ENCODE measurements at regions not wholly inside any gene's neighbourhood (a gene's known extent, or its start where the extent isn't known, plus 50 kb on each side); places are given as distances from the start of the nearest gene placed in this dataset.

DNA sequence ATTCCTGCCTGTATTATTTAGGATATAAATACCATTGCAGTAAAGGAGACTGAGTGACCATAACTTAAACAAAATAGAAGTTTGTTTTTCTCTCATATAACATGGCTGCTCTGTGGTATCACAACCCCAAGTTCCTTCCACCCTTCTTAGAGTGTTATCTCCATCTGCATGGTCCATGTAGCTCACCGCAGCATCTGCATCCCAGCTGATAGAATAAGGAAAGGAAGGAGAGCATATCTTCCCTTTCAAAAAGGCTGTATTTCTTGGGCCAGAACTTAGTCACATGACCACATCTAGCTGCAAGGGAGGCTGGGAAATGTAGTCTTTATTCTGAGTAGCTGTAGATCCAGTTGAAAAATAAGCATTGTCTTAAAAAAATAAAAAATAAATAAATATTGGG, 184.8 kb upstream of the NUDT4 start:
- H3K4me3 Mint-ChIP-seq (ENCODE audit: low read depth) = no peak overlapping the region
- H3K9me3 Mint-ChIP-seq (ENCODE audit: low read depth) = peaks cover 6% of the 10 kb centered on the region
- no peak for DNase-seq (ENCODE audit: low spot score, unreplicated experiment)
- TF ChIP-seq, protein P1, sequence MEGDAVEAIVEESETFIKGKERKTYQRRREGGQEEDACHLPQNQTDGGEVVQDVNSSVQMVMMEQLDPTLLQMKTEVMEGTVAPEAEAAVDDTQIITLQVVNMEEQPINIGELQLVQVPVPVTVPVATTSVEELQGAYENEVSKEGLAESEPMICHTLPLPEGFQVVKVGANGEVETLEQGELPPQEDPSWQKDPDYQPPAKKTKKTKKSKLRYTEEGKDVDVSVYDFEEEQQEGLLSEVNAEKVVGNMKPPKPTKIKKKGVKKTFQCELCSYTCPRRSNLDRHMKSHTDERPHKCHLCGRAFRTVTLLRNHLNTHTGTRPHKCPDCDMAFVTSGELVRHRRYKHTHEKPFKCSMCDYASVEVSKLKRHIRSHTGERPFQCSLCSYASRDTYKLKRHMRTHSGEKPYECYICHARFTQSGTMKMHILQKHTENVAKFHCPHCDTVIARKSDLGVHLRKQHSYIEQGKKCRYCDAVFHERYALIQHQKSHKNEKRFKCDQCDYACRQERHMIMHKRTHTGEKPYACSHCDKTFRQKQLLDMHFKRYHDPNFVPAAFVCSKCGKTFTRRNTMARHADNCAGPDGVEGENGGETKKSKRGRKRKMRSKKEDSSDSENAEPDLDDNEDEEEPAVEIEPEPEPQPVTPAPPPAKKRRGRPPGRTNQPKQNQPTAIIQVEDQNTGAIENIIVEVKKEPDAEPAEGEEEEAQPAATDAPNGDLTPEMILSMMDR (IDR thresholded peaks at IDR 0.05; ENCODE audit: unreplicated experiment) = no peak
- peaks cover 9% of the 10 kb centered on the region for H3K4me1 Mint-ChIP-seq (ENCODE audit: low read depth)
- no peak overlapping the region for H3K27ac Mint-ChIP-seq
- no peaks in the 10 kb centered on the region for H3K27me3 Mint-ChIP-seq
- H3K36me3 Mint-ChIP-seq (ENCODE audit: insufficient read depth) = no peaks in the 10 kb centered on the region

DNA sequence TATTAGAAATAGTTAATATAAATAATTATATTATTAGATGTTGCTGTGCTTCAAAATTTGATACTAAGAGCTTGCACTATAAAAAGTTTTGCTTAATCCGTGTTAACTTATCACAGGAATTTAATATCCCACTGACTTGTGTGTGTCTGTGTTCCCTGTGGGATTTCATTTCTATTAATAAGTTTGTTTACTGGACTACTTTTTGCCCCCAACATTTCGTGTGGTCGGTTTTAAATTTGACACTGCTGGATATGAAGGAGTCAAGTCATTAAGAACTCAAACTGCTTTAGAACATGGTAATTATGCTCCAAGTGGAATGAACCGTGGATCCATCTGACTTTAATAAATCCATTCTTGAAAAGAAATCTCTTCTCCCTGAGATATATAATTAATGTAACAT, 182.2 kb upstream of the NUDT4 start:
- DNase-seq (ENCODE audit: low spot score, unreplicated experiment) = no peak
- TF ChIP-seq, protein P1 (IDR thresholded peaks at IDR 0.05; ENCODE audit: unreplicated experiment) = no peak
- no peaks in the 10 kb centered on the region for H3K27me3 Mint-ChIP-seq
- H3K4me3 Mint-ChIP-seq (ENCODE audit: low read depth) = no peak overlapping the region
- peaks cover 21% of the 10 kb centered on the region for H3K4me1 Mint-ChIP-seq (ENCODE audit: low read depth)
- peaks cover 6% of the 10 kb centered on the region for H3K9me3 Mint-ChIP-seq (ENCODE audit: low read depth)
- H3K27ac Mint-ChIP-seq = no peak overlapping the region
- no peaks in the 10 kb centered on the region for H3K36me3 Mint-ChIP-seq (ENCODE audit: insufficient read depth)

- Mint-ChIP-seq H3K4me1 (ENCODE audit: low read depth) (peaks cover 27% of the 10 kb centered on the region), H3K9me3 (ENCODE audit: low read depth) (peaks cover 6% of the 10 kb centered on the region), H3K36me3 (ENCODE audit: insufficient read depth) (no peaks in the 10 kb centered on the region), H3K4me3 (ENCODE audit: low read depth) (no peak overlapping the region), H3K27me3 (no peaks in the 10 kb centered on the region), H3K27ac (no peak overlapping the region)
- TF ChIP-seq, protein P1 (IDR thresholded peaks at IDR 0.05; ENCODE audit: unreplicated experiment) = no peak
- DNase-seq (ENCODE audit: low spot score, unreplicated experiment) = no peak
Observed at GRCh38 chr12:93197067-93197593, 180.6 kb upstream of the NUDT4 start.

GRCh38 chr12:93198086-93198485, 179.6 kb upstream of the NUDT4 start:
- Mint-ChIP-seq H3K4me1 (ENCODE audit: low read depth) (peaks cover 27% of the 10 kb centered on the region), H3K36me3 (ENCODE audit: insufficient read depth) (no peaks in the 10 kb centered on the region), H3K27ac (peak overlapping the region; percentile 58), H3K9me3 (ENCODE audit: low read depth) (peaks cover 6% of the 10 kb centered on the region), H3K4me3 (ENCODE audit: low read depth) (no peak overlapping the region), H3K27me3 (no peaks in the 10 kb centered on the region)
- no peak for DNase-seq (ENCODE audit: low spot score, unreplicated experiment)
- TF ChIP-seq, protein P1 (IDR thresholded peaks at IDR 0.05; ENCODE audit: unreplicated experiment) = no peak

DNA sequence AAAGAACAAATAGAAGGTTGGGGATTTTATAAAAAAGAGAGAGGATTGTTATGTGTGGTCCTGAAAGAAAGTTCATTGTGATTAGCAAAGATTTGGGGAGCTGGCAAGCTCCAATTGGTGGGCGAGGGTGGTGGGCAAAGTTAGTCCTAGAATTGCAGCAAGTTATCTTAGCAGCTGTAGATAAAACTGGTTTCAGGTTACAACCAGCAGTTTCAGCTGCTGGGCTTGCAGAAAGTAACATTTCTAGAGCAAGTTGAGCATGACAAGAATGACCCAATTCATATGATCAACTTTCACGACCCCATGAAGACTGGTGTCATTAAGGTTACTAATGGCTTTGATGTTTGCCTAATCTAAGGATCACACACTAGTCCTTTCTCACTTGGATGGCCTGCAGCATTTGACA, 177.9 kb upstream of the NUDT4 start:
- no peak overlapping the region for H3K27ac Mint-ChIP-seq
- no peaks in the 10 kb centered on the region for H3K9me3 Mint-ChIP-seq (ENCODE audit: low read depth)
- H3K27me3 Mint-ChIP-seq = no peaks in the 10 kb centered on the region
- no peak overlapping the region for H3K4me3 Mint-ChIP-seq (ENCODE audit: low read depth)
- no peak for DNase-seq (ENCODE audit: low spot score, unreplicated experiment)
- no peaks in the 10 kb centered on the region for H3K36me3 Mint-ChIP-seq (ENCODE audit: insufficient read depth)
- peaks cover 27% of the 10 kb centered on the region for H3K4me1 Mint-ChIP-seq (ENCODE audit: low read depth)
- TF ChIP-seq, protein P1 (IDR thresholded peaks at IDR 0.05; ENCODE audit: unreplicated experiment) = no peak

All from progenitor cell of endocrine pancreas (in vitro differentiated cells).